H9 (cell line): ENCODE measurements at regions not wholly inside any gene's neighbourhood (a gene's known extent, or its start where the extent isn't known, plus 50 kb on each side); places are given as distances from the start of the nearest gene placed in this dataset.

Experiments
- DNase-seq: peaks from one replicate; pipeline ENCODE4 v3.0.0-alpha.2; 2017
- H2AFZ ChIP-seq: one replicate; pipeline ENCODE4 v1.6.1; 2013; ENCODE audit warnings: mild to moderate bottlenecking, low read length, control low read depth, moderate library complexity
- H2AK5ac ChIP-seq: 2 replicates; pipeline ENCODE4 v1.6.1; 2013; ENCODE audit warnings: low read length, control low read depth, mixed read lengths; ENCODE audit not compliant: insufficient read length
- H2BK120ac ChIP-seq: one replicate; pipeline ENCODE4 v1.6.1; 2013; ENCODE audit warnings: low read depth, mild to moderate bottlenecking, low read length, control low read depth, inconsistent platforms; ENCODE audit not compliant: poor library complexity, severe bottlenecking
- H2BK12ac ChIP-seq: 2 replicates; pipeline ENCODE4 v1.6.1; 2013; ENCODE audit warnings: low read length, control low read depth, mixed read lengths, low read depth; ENCODE audit not compliant: insufficient read length
- H2BK15ac ChIP-seq: 2 replicates; pipeline ENCODE4 v1.6.1; 2013; ENCODE audit warnings: low read depth, low read length, control low read depth
- H2BK20ac ChIP-seq: one replicate; pipeline ENCODE4 v1.6.1; 2013; ENCODE audit warnings: low read depth, mild to moderate bottlenecking, low read length, control low read depth, inconsistent platforms; ENCODE audit not compliant: poor library complexity, severe bottlenecking
- H2BK5ac ChIP-seq: 2 replicates; pipeline ENCODE4 v1.6.1; 2013; ENCODE audit warnings: low read length, control low read depth, mixed read lengths; ENCODE audit not compliant: insufficient read length
- H3K14ac ChIP-seq: 2 replicates; pipeline ENCODE4 v1.6.1; 2013; ENCODE audit warnings: low read length, control low read depth; ENCODE audit not compliant: insufficient read depth
- H3K18ac ChIP-seq: 2 replicates; pipeline ENCODE4 v1.6.1; 2013; ENCODE audit warnings: low read depth, mild to moderate bottlenecking, mixed read lengths, low read length, control low read depth; ENCODE audit not compliant: insufficient read length
- H3K23ac ChIP-seq: 2 replicates; pipeline ENCODE4 v1.6.1; 2013; ENCODE audit warnings: low read length, control low read depth, mixed read lengths, low read depth; ENCODE audit not compliant: insufficient read length
- H3K23me2 ChIP-seq: 2 replicates; pipeline ENCODE4 v1.6.1; 2013; ENCODE audit warnings: low read depth, mild to moderate bottlenecking, mixed read lengths, low read length, control low read depth; ENCODE audit not compliant: insufficient read length, poor library complexity, severe bottlenecking
- H3K27ac ChIP-seq: 2 replicates; pipeline ENCODE4 v1.5.1; 2013; ENCODE audit warnings: low read length, control low read depth, mixed read lengths, low read depth; ENCODE audit not compliant: insufficient read length
- H3K27me3 ChIP-seq: 2 replicates; pipeline ENCODE4 v1.6.1; 2013; ENCODE audit warnings: low read length, control low read depth, inconsistent platforms; ENCODE audit not compliant: insufficient read depth
- H3K4ac ChIP-seq: 2 replicates; pipeline ENCODE4 v1.6.1; 2013; ENCODE audit warnings: low read depth, mild to moderate bottlenecking, control low read depth, inconsistent platforms, low read length, moderate library complexity
- H3K4me1 ChIP-seq: 2 replicates; pipeline ENCODE4 v1.6.1; 2013; ENCODE audit warnings: low read length, control low read depth, inconsistent platforms; ENCODE audit not compliant: insufficient read depth
- H3K4me2 ChIP-seq: 2 replicates; pipeline ENCODE4 v1.6.1; 2013; ENCODE audit warnings: low read length, control low read depth, mixed read lengths; ENCODE audit not compliant: insufficient read length, insufficient read depth
- H3K56ac ChIP-seq: 2 replicates; pipeline ENCODE4 v1.6.1; 2013; ENCODE audit warnings: low read depth, mild to moderate bottlenecking, mixed read lengths, low read length, control low read depth; ENCODE audit not compliant: insufficient read length
- H3K79me1 ChIP-seq: 2 replicates; pipeline ENCODE4 v1.6.1; 2013; ENCODE audit warnings: low read depth, mild to moderate bottlenecking, moderate library complexity, low read length, control low read depth, inconsistent platforms; ENCODE audit not compliant: insufficient read depth, poor library complexity, severe bottlenecking
- H3K79me2 ChIP-seq: 2 replicates; pipeline ENCODE4 v1.6.1; 2013; ENCODE audit warnings: low read length, control low read depth, inconsistent platforms; ENCODE audit not compliant: insufficient read depth
- H3K9ac ChIP-seq: 2 replicates; pipeline ENCODE4 v1.6.1; 2013; ENCODE audit warnings: low read length, control low read depth, mixed read lengths; ENCODE audit not compliant: insufficient read length; ENCODE audit errors: extremely low read depth
- H3K9me3 ChIP-seq: one replicate; pipeline ENCODE4 v1.6.1; 2013; ENCODE audit warnings: low read depth, low read length, inconsistent platforms; ENCODE audit not compliant: control insufficient read depth
- H3T11ph ChIP-seq: one replicate; pipeline ENCODE4 v1.6.1; 2013; ENCODE audit warnings: mild to moderate bottlenecking, low read length, control low read depth, inconsistent platforms
- H4K20me1 ChIP-seq: one replicate; pipeline ENCODE4 v1.6.1; 2013; ENCODE audit not compliant: control insufficient read depth, insufficient read length, insufficient read depth
- H4K5ac ChIP-seq: 2 replicates; pipeline ENCODE4 v1.6.1; 2013; ENCODE audit warnings: low read depth, mild to moderate bottlenecking, mixed read lengths, low read length, control low read depth; ENCODE audit not compliant: insufficient read length
- H4K8ac ChIP-seq: replicated peaks from 2 replicates; pipeline ENCODE4 v1.6.1; 2013; ENCODE audit warnings: low read length, control low read depth, mixed read lengths, low read depth; ENCODE audit not compliant: insufficient read length
- H4K91ac ChIP-seq: 2 replicates; pipeline ENCODE4 v1.6.1; 2013; ENCODE audit warnings: low read depth, mild to moderate bottlenecking, moderate library complexity, mixed read lengths, low read length, control low read depth; ENCODE audit not compliant: insufficient read length
- H3K27ac Mint-ChIP-seq, 3 experiments: 2 replicates in 2 of 3; 3 replicates in 1 of 3; pipeline ENCODE4 v1.8.0; 2020 to 2021; ENCODE audit warnings: mixed read lengths in 3 of 3, mild to moderate bottlenecking in 1 of 3, moderate library complexity in 1 of 3
- H3K27me3 Mint-ChIP-seq: 2 replicates; pipeline ENCODE4 v1.8.0; 2021; ENCODE audit warnings: low read depth, mild to moderate bottlenecking, moderate library complexity, mixed read lengths
- H3K36me3 Mint-ChIP-seq, 3 experiments: 2 replicates in 2 of 3; 3 replicates in 1 of 3; pipeline ENCODE4 v1.8.0; 2020 to 2021; ENCODE audit warnings: low read depth in 3 of 3, mixed read lengths in 3 of 3; ENCODE audit not compliant: insufficient read depth in 1 of 3
- H3K4me1 Mint-ChIP-seq, 2 experiments: 2 replicates each; pipeline ENCODE4 v1.8.0; 2020; ENCODE audit warnings: mixed read lengths in 2 of 2
- H3K4me3 Mint-ChIP-seq, 2 experiments: 2 replicates in 1 of 2; 3 replicates in 1 of 2; pipeline ENCODE4 v1.8.0; 2020 to 2021; ENCODE audit warnings: mild to moderate bottlenecking in 2 of 2, mixed read lengths in 2 of 2, moderate library complexity in 1 of 2
- H3K9me3 Mint-ChIP-seq, 2 experiments: 2 replicates in 1 of 2; 3 replicates in 1 of 2; pipeline ENCODE4 v1.8.0; 2020; ENCODE audit warnings: mild to moderate bottlenecking in 2 of 2, mixed read lengths in 2 of 2, moderate library complexity in 1 of 2
- CTCF ChIP-seq: fragments of 200-600 bp; sonication (generic); conservative IDR thresholded peaks from 3 replicates; pipeline ENCODE4 v1.8.0; 2021; ENCODE audit warnings: antibody characterized with exemption, mild to moderate bottlenecking
- WGBS: extraction: QIAGEN DNeasy Blood & Tissue Kit; methylation state at CpG from one replicate; pipeline ENCODE4 v1.1.7; 2013; ENCODE audit warnings: missing lambda C conversion rate, low lambda C conversion rate, mixed read lengths; ENCODE audit not compliant: insufficient read length; ENCODE audit errors: extremely low coverage; 5-methylcytosine and 5-hydroxymethylcytosine counted together

GRCh38 chr10:57506414-57507094 lies 761.1 kb downstream of the IPMK start:
- H3K4ac ChIP-seq: no peak overlapping the region

More at GRCh38 chr10:57506414-57507094, 761.1 kb downstream of the IPMK start:
- DNase-seq: no peak
- no peak overlapping the region for H3K56ac ChIP-seq
- no peak overlapping the region for H3K14ac ChIP-seq
- no peak overlapping the region for H3K27ac ChIP-seq
- no peaks in the 10 kb centered on the region for H4K20me1 ChIP-seq
- no peak overlapping the region for H2BK5ac ChIP-seq
- no peak overlapping the region for H2BK120ac ChIP-seq
- no peak overlapping the region for H4K5ac ChIP-seq
- TF ChIP-seq CTCF: no peak
- H3K79me2 ChIP-seq: no peaks in the 10 kb centered on the region
- Mint-ChIP-seq H3K9me3 (peaks cover 6 to 7% of the 10 kb centered on the region in 2 experiments; a peak in 2 of 5 replicates), H3K4me3 (no peak overlapping the region), H3K27ac (no peak overlapping the region), H3K4me1 (no peaks in the 10 kb centered on the region), H3K36me3 (peaks cover 0 to 6% (median 6%) of the 10 kb centered on the region in 3 experiments; a peak in 2 of 7 replicates), H3K27me3 (peaks cover 3% of the 10 kb centered on the region; the same call in 1 of the 2 replicates)
- no peak overlapping the region for H3K23ac ChIP-seq
- no peaks in the 10 kb centered on the region for H3K27me3 ChIP-seq
- peaks cover 8% of the 10 kb centered on the region for H3K9me3 ChIP-seq
- H3K4me2 ChIP-seq: no peak overlapping the region
- no peaks in the 10 kb centered on the region for H3K23me2 ChIP-seq
- WGBS: no CpG with 5 or more reads among the region's 10 CpGs
- H3K4me1 ChIP-seq: no peaks in the 10 kb centered on the region
- H2BK12ac ChIP-seq: no peak overlapping the region
- H2AFZ ChIP-seq: no peak overlapping the region
- H3K79me1 ChIP-seq: no peaks in the 10 kb centered on the region
- H3K18ac ChIP-seq: no peak overlapping the region
- no peak overlapping the region for H4K91ac ChIP-seq
- no peak overlapping the region for H2BK20ac ChIP-seq
- no peak overlapping the region for H2AK5ac ChIP-seq
- no peak overlapping the region for H3K9ac ChIP-seq
- H3T11ph ChIP-seq: no peak overlapping the region
- H4K8ac ChIP-seq: no peak overlapping the region
- no peak overlapping the region for H2BK15ac ChIP-seq
